Endothelial cell of umbilical vein (primary cell): ENCODE measurements at regions not wholly inside any gene's neighbourhood (a gene's known extent, or its start where the extent isn't known, plus 50 kb on each side); places are given as distances from the start of the nearest gene placed in this dataset.

ENCODE experiments used
- BruUV-seq: library from RNA; stranded (reverse); fragments of 400-500 nt; replicated peaks from 2 replicates; lab custom pipeline; 2021; lab: Mats Ljungman, UMichigan
- CTCF ChIA-PET: fragments of 300-600, 350-600 bp; sonication (Branson Sonifier 250); formaldehyde crosslinking; loops from one replicate; lab custom pipeline; 2021; ENCODE audit warnings: antibody characterized with exemption, inconsistent platforms; lab: Charles Lee
- POLR2A ChIA-PET: fragments of 300-600, 350-600 bp; sonication (Branson Sonifier 250); formaldehyde crosslinking; loops from one replicate; lab custom pipeline; 2021; ENCODE audit warnings: antibody characterized with exemption, inconsistent platforms; lab: Charles Lee
- DNase-seq: peaks from one replicate; pipeline ENCODE4 v3.0.0-alpha.2; 2011; ENCODE audit warnings: low read depth, low spot score
- FAIRE-seq: peaks from 2 replicates; lab custom pipeline; 2011; peaks lifted over from hg19 to GRCh38; lab: Jason Lieb, UNC
- H2AFZ ChIP-seq: 2 replicates; pipeline ENCODE4 v1.6.0; 2012; ENCODE audit warnings: low read depth, low read length, control low read depth, inconsistent platforms
- H3K27ac ChIP-seq: 2 replicates; pipeline ENCODE4 v1.5.1; 2011; ENCODE audit warnings: low read depth, mild to moderate bottlenecking, control low read depth, low read length, moderate library complexity; ENCODE audit not compliant: insufficient read depth
- H3K27me3 ChIP-seq, 2 experiments: 2 replicates each; pipeline versions ENCODE4 v1.6.0 to v1.6.1; 2011; ENCODE audit warnings: low read length in 2 of 2, mixed read lengths in 1 of 2; ENCODE audit not compliant: control insufficient read depth in 2 of 2, insufficient read depth in 2 of 2
- H3K36me3 ChIP-seq, 2 experiments: 2 replicates in 1 of 2; 3 replicates in 1 of 2; pipeline ENCODE4 v1.5.1; 2011; ENCODE audit warnings: low read length in 2 of 2, mild to moderate bottlenecking in 1 of 2, moderate library complexity in 1 of 2; ENCODE audit not compliant: control insufficient read depth in 2 of 2, insufficient read depth in 2 of 2; ENCODE audit errors: extremely low read depth in 1 of 2
- H3K4me1 ChIP-seq: 3 replicates; pipeline ENCODE4 v1.5.1; 2011; ENCODE audit warnings: mild to moderate bottlenecking, low read length; ENCODE audit not compliant: control insufficient read depth, insufficient read depth; ENCODE audit errors: extremely low read depth
- H3K4me2 ChIP-seq: 2 replicates; pipeline ENCODE4 v1.6.1; 2011; ENCODE audit warnings: low read length, control low read depth, mixed read lengths; ENCODE audit not compliant: insufficient read depth
- H3K4me3 ChIP-seq, 3 experiments: fragments of 200-600 bp in 1 of 3; sonication (generic), shearing (Covaris generic) in 1 of 3; replicated peaks in 1 of 3; 2 replicates each; pipeline ENCODE4 v1.5.1; 2011 to 2016; ENCODE audit warnings: control low read depth in 3 of 3, low read length in 3 of 3, mild to moderate bottlenecking in 2 of 3, inconsistent platforms in 1 of 3, low read depth in 1 of 3, moderate library complexity in 1 of 3; ENCODE audit not compliant: insufficient read depth in 1 of 3
- H3K79me2 ChIP-seq: 2 replicates; pipeline ENCODE4 v1.6.0; 2012; ENCODE audit warnings: low read length, inconsistent platforms; ENCODE audit not compliant: control insufficient read depth, insufficient read depth
- H3K9ac ChIP-seq: replicated peaks from 2 replicates; pipeline ENCODE3; 2011; ENCODE audit warnings: low read length, control low read depth; ENCODE audit not compliant: insufficient read depth; ENCODE audit errors: extremely low read depth
- H3K9me1 ChIP-seq: replicated peaks from 3 replicates; pipeline ENCODE4 v1.6.0; 2011; ENCODE audit warnings: mild to moderate bottlenecking, low read length; ENCODE audit not compliant: control insufficient read depth, insufficient read depth; ENCODE audit errors: extremely low read depth
- H3K9me3 ChIP-seq: replicated peaks from 2 replicates; pipeline ENCODE4 v1.5.1; 2012; ENCODE audit warnings: low read length, inconsistent platforms; ENCODE audit not compliant: control insufficient read depth, insufficient read depth
- H4K20me1 ChIP-seq: replicated peaks from 2 replicates; pipeline ENCODE3; 2011; ENCODE audit warnings: mild to moderate bottlenecking, low read length; ENCODE audit not compliant: control insufficient read depth, insufficient read depth; ENCODE audit errors: extremely low read depth
- FOS ChIP-seq: IDR thresholded peaks from 2 replicates; pipeline ENCODE4 v1.6.1; 2011; ENCODE audit warnings: mild to moderate bottlenecking, low read length, moderate library complexity, borderline replicate concordance; ENCODE audit not compliant: insufficient read depth
- GATA2 ChIP-seq: IDR thresholded peaks from 2 replicates; pipeline ENCODE4 v1.7.0; 2011; ENCODE audit warnings: low read depth, mild to moderate bottlenecking, moderate library complexity, mixed read lengths, low read length; ENCODE audit not compliant: insufficient read length, insufficient read depth
- JUN ChIP-seq: IDR thresholded peaks from 2 replicates; pipeline ENCODE4 v1.6.1; 2011; ENCODE audit warnings: borderline replicate concordance, low read depth; ENCODE audit not compliant: insufficient read length, insufficient read depth
- MYC ChIP-seq: IDR thresholded peaks from one replicate; pipeline ENCODE4 v1.6.1; 2011; ENCODE audit warnings: mild to moderate bottlenecking, low read depth, low read length
- POLR2AphosphoS5 ChIP-seq: IDR thresholded peaks from 2 replicates; pipeline ENCODE4 v1.6.1; 2012; ENCODE audit warnings: low read depth, mild to moderate bottlenecking, control low read depth, low read length, moderate library complexity; ENCODE audit not compliant: insufficient read depth
- dilution Hi-C: fragments of 300-500 bp; cut with MboI; formaldehyde crosslinking; loops from one replicate; pipeline ENCODE4 v1.15.0; 2019; ENCODE audit warnings: low sequenced_read_pairs; ENCODE audit not compliant: extremely low pct_ligation_motif_present
- intact Hi-C: fragments of 100-400 bp; cut with micrococcal nuclease; formaldehyde crosslinking; loops from one replicate; pipeline ENCODE4 v1.10.0; 2022
- TF ChIP-seq, protein P1 (sequence below): IDR thresholded peaks from 2 replicates; pipeline ENCODE4 v1.6.1; 2011; ENCODE audit not compliant: insufficient read depth, insufficient read length
- TF ChIP-seq, protein P2 (sequence below), 2 donors: IDR thresholded peaks; 1 replicate in 1 of 2; 2 replicates in 1 of 2; pipeline ENCODE4 v1.5.1; 2011; ENCODE audit warnings: low read length in 2 of 2, mild to moderate bottlenecking in 2 of 2, moderate library complexity in 2 of 2, control low read depth in 1 of 2, inconsistent platforms in 1 of 2, low read depth in 1 of 2; ENCODE audit not compliant: insufficient read depth in 1 of 2; ENCODE audit errors: extremely low read depth in 1 of 2

DNA sequence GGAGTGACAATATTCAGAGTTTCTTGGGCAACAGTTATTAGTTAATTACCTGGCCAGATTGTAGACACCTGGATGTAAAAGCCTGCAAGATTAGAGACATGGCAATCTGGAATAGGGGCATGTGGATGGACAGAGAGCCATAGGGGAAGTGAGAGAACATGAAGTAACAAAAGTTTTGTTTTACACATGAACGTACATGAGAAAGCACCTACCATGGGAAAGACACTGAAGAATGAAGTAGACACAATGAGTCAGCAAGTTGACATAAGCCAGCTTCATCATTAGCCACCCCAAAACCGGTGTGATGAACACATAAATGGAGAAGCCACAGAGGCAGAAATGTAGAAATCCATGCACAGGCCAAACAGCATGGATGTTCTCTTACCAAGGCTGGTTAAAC lies 462.1 kb upstream of the C1orf87 start:
- no peak for DNase-seq
- no peak for TF ChIP-seq JUN
- TF ChIP-seq MYC, result no peak
- no peak for TF ChIP-seq POLR2AphosphoS5
- TF ChIP-seq, protein P1, sequence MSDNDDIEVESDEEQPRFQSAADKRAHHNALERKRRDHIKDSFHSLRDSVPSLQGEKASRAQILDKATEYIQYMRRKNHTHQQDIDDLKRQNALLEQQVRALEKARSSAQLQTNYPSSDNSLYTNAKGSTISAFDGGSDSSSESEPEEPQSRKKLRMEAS, result no peak
- TF ChIP-seq, protein P2, sequence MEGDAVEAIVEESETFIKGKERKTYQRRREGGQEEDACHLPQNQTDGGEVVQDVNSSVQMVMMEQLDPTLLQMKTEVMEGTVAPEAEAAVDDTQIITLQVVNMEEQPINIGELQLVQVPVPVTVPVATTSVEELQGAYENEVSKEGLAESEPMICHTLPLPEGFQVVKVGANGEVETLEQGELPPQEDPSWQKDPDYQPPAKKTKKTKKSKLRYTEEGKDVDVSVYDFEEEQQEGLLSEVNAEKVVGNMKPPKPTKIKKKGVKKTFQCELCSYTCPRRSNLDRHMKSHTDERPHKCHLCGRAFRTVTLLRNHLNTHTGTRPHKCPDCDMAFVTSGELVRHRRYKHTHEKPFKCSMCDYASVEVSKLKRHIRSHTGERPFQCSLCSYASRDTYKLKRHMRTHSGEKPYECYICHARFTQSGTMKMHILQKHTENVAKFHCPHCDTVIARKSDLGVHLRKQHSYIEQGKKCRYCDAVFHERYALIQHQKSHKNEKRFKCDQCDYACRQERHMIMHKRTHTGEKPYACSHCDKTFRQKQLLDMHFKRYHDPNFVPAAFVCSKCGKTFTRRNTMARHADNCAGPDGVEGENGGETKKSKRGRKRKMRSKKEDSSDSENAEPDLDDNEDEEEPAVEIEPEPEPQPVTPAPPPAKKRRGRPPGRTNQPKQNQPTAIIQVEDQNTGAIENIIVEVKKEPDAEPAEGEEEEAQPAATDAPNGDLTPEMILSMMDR (IDR thresholded peaks at IDR 0.05; ENCODE audit: extremely low read depth in 1 of 2, insufficient read depth in 1 of 2, low read depth in 1 of 2, low read length in 2 of 2), result no peak
- TF ChIP-seq GATA2, result no peak
- no peak for TF ChIP-seq FOS
- FAIRE-seq, result no peak
- CTCF ChIA-PET, result no interaction called here
- Histone ChIP-seq H3K9me3 (no peaks in the 10 kb centered on the region), H3K27ac (no peak overlapping the region), H4K20me1 (no peaks in the 10 kb centered on the region), H3K79me2 (no peaks in the 10 kb centered on the region), H3K4me1 (no peaks in the 10 kb centered on the region), H3K36me3 (no peaks in the 10 kb centered on the region), H3K4me3 (no peak overlapping the region), H3K9ac (no peak overlapping the region), H3K4me2 (no peak overlapping the region), H3K9me1 (no peaks in the 10 kb centered on the region), H2AFZ (no peak overlapping the region), H3K27me3 (no peaks in the 10 kb centered on the region)
- intact Hi-C loops, result no loop called here
- POLR2A ChIA-PET, result no interaction called here
- dilution Hi-C loops, result no loop called here
- BruUV-seq, result no TSS peak
